ENCODE measurements at regions not wholly inside any gene's neighbourhood (a gene's known extent, or its start where the extent isn't known, plus 50 kb on each side); places are given as distances from the start of the nearest gene placed in this dataset.

GRCh38 chr5:124445070-124445619 lies 301.3 kb downstream of the ZNF608 start:
- TF ChIP-seq ZNF274 (IDR thresholded peaks at IDR 0.05; ENCODE audit: low read depth, low read length) (no peak), EGR1 (IDR thresholded peaks at IDR 0.05; ENCODE audit: low read depth) (no peak), RAD21 (IDR thresholded peaks at IDR 0.05; ENCODE audit: low read depth) (no peak), ZFX (IDR thresholded peaks at IDR 0.05) (no peak), EZH2 (IDR thresholded peaks at IDR 0.05) (no peak), SRF (IDR thresholded peaks at IDR 0.05; ENCODE audit: low read depth) (no peak), ELF1 (IDR thresholded peaks at IDR 0.05; ENCODE audit: borderline replicate concordance, low read depth) (no peak), CTCF (IDR thresholded peaks at IDR 0.05 in 2 of 3, conservative IDR thresholded peaks at IDR 0.05 in 1 of 3; ENCODE audit: borderline replicate concordance in 1 of 3, insufficient read depth in 1 of 3, low read depth in 2 of 3, low read length in 2 of 3) (no peak), REST (IDR thresholded peaks at IDR 0.05; ENCODE audit: low read depth) (no peak), SP1 (IDR thresholded peaks at IDR 0.05; ENCODE audit: low read depth) (no peak), EZH2phosphoT487 (IDR thresholded peaks at IDR 0.05; ENCODE audit: borderline replicate concordance) (no peak), CBX3 (IDR thresholded peaks at IDR 0.05; ENCODE audit: low read depth) (no peak)
- Histone ChIP-seq H3K79me2 (ENCODE audit: insufficient read depth, low read length) (no peaks in the 10 kb centered on the region), H3K4me3 (replicated peaks in 1 of 2; ENCODE audit: low read depth in 1 of 2, low read length in 2 of 2) (no peak overlapping the region), H3K27me3 (ENCODE audit: insufficient read depth, low read length) (no peaks in the 10 kb centered on the region), H3K36me3 (ENCODE audit: control insufficient read depth in 1 of 2, insufficient read depth in 2 of 2, low read length in 2 of 2) (no peaks in the 10 kb centered on the region), H3K4me1 (ENCODE audit: control insufficient read depth in 1 of 2, insufficient read depth in 2 of 2, low read length in 2 of 2) (no peaks in the 10 kb centered on the region), H3K27ac (ENCODE audit: low read depth, low read length) (no peak overlapping the region), H4K20me1 (ENCODE audit: insufficient read depth) (no peaks in the 10 kb centered on the region), H3K9me2 (ENCODE audit: insufficient read depth) (no peaks in the 10 kb centered on the region), H3K9me3 (ENCODE audit: control insufficient read depth in 1 of 2, insufficient read depth in 1 of 2, low read depth in 1 of 2, low read length in 2 of 2) (no peaks in the 10 kb centered on the region), H2AFZ (ENCODE audit: low read depth, low read length, poor library complexity, severe bottlenecking) (no peak overlapping the region), H3K4me2 (ENCODE audit: low read length) (no peak overlapping the region), H3K9ac (ENCODE audit: low read length) (no peak overlapping the region)
- intact Hi-C loops (cut with micrococcal nuclease), result no loop called here
- RAD21 ChIA-PET (ENCODE audit: low non-redundant PET in 1 of 2, low total read pairs in 2 of 2, uncharacterized antibody in 2 of 2, unreplicated experiment in 2 of 2), result no interaction called here
- DNase-seq (ENCODE audit: low read depth, low spot score) (no peak), ATAC-seq (no peak)
- no TSS peak for BruUV-seq (replicated peaks)
- POLR2A ChIA-PET, result no interaction called here
- CTCF ChIA-PET, result no interaction called here

Measured in HCT116 (cell line).